ENCODE measurements at regions not wholly inside any gene's neighbourhood (a gene's known extent, or its start where the extent isn't known, plus 50 kb on each side); places are given as distances from the start of the nearest gene placed in this dataset.

DNA sequence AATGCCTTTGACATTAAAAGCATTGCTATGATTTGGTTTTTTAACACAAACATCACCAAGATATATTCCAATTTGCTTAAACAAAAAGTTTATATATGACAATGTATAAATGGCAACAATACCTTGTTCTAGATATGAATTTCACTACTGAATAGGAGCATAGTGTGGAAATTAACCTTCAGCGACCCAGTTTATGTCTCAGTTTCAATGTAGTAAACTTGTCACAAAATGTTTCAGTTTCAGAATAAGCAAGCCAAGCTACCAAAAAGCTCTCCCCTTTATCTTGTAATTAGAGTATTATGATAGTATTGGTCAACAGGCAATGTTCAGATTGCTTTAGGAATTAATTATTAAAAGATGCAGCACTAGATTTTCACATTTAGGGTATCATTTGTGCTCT lies 99.6 kb upstream of the PCDH15 start:
- no peak for DNase-seq (ENCODE audit: insufficient read length, low spot score)
- FAIRE-seq, result no peak
- TF ChIP-seq TAF1 (IDR thresholded peaks at IDR 0.05; ENCODE audit: low read depth, low read length) (no peak), POU2F2 (IDR thresholded peaks at IDR 0.05; ENCODE audit: low read depth, low read length) (no peak), POLR2A (IDR thresholded peaks at IDR 0.05; ENCODE audit: low read depth, low read length) (no peak)

DNA sequence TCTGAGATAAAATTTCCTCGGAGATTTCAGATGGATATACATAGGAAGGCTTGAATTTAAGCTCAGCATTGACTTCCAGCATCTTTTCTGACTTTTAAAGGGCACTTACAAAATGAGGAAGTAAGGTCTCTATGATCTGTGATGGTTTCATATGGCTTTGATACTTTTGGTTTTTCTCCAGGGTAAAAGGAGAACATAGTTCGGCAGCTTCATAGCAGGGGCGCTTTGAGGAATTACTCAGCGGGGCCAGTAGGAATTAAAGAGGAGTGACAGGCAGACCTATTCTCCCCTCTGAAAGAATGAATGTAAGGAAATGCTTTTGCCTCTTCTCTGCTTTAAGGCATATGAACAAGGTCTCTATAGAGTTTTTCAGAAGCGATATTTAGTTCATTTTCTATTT lies 80.0 kb upstream of the PCDH15 start:
- FAIRE-seq (no peak), DNase-seq (ENCODE audit: insufficient read length, low spot score) (no peak)
- TF ChIP-seq TAF1 (IDR thresholded peaks at IDR 0.05; ENCODE audit: low read depth, low read length), result no peak
- no peak for TF ChIP-seq POLR2A (IDR thresholded peaks at IDR 0.05; ENCODE audit: low read depth, low read length)

DNA sequence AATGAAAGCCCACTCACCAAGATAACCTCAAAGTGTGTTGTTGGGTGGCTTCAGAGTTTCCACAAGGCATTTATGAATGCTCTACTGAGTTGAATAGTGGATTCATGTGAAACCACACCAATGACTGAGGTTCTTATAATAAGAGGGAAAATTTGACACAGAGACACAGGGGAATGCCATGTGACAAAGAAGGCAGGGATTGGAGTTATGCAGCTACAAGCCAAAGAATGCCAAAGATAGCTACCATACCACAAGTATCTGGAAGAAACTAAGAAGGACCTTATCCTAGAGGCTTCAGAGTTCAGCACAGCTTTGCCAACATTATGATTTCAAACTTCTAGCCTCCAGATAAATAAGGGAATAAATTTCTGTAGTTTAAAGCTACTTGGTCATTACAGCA lies 68.0 kb upstream of the PCDH15 start:
- TF ChIP-seq POU2F2 (IDR thresholded peaks at IDR 0.05; ENCODE audit: low read depth, low read length), result no peak
- TF ChIP-seq PAX5 (IDR thresholded peaks at IDR 0.05; ENCODE audit: insufficient read depth, low read length, severe bottlenecking), result no peak
- TF ChIP-seq POLR2A (IDR thresholded peaks at IDR 0.05; ENCODE audit: low read depth, low read length), result no peak
- TF ChIP-seq TAF1 (IDR thresholded peaks at IDR 0.05; ENCODE audit: low read depth, low read length), result no peak
- TF ChIP-seq SPI1 (IDR thresholded peaks at IDR 0.05; ENCODE audit: low read depth, low read length), result no peak
- TF ChIP-seq POLR2AphosphoS5 (IDR thresholded peaks at IDR 0.05; ENCODE audit: low read depth, low read length), result no peak
- DNase-seq (ENCODE audit: insufficient read length, low spot score) (no peak), FAIRE-seq (no peak)

DNA sequence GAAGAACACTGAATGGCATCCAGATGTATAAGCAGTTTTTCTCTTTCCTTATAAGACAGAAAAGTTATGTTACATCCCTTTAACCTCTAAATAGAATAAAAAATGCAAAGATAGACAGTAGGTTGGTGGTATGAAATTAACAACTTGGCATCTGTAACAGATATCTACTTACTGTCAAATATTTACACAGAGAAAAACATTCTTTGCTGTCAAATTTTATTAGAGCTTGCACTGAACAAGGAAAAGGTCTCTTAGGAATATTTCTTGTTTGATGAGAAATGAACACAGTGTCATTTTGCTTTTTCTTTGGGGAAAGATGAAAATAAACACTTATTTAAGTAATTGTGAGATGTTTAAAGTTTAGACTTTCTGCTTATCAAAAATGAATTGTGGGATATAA lies 65.6 kb upstream of the PCDH15 start:
- FAIRE-seq (no peak), DNase-seq (ENCODE audit: insufficient read length, low spot score) (no peak)
- no peak for TF ChIP-seq POLR2A (IDR thresholded peaks at IDR 0.05; ENCODE audit: low read depth, low read length)
- TF ChIP-seq SPI1 (IDR thresholded peaks at IDR 0.05; ENCODE audit: low read depth, low read length), result no peak
- no peak for TF ChIP-seq TAF1 (IDR thresholded peaks at IDR 0.05; ENCODE audit: low read depth, low read length)
- TF ChIP-seq POLR2AphosphoS5 (IDR thresholded peaks at IDR 0.05; ENCODE audit: low read depth, low read length), result no peak
- no peak for TF ChIP-seq POU2F2 (IDR thresholded peaks at IDR 0.05; ENCODE audit: low read depth, low read length)
- TF ChIP-seq PAX5 (IDR thresholded peaks at IDR 0.05; ENCODE audit: insufficient read depth, low read length, severe bottlenecking), result no peak

DNA sequence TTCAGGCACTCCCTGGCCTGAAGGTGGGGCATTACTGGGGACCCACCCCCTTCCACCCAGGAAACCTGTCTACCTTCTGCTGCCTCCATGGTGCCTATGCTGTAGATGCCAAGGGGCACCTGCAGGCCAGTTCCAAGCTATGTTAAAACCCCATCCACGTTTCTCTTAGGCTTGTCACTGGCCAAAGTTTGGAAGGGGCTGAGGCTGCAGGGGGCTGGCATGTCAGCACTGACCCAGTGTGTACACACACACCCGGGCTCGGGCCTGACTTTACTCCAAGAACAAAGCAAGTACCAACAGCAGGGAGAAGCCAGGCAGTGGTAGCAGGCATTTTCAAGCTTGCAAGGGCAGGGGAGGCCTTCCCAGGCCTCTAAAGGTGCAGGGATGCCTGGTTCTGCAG lies 53.8 kb upstream of the PCDH15 start:
- DNase-seq (ENCODE audit: insufficient read length, low spot score), result no peak
- TF ChIP-seq POU2F2 (IDR thresholded peaks at IDR 0.05; ENCODE audit: low read depth, low read length) (no peak), PAX5 (IDR thresholded peaks at IDR 0.05; ENCODE audit: insufficient read depth, low read length, severe bottlenecking) (no peak), TAF1 (IDR thresholded peaks at IDR 0.05; ENCODE audit: low read depth, low read length) (no peak), SPI1 (IDR thresholded peaks at IDR 0.05; ENCODE audit: low read depth, low read length) (no peak), POLR2A (IDR thresholded peaks at IDR 0.05; ENCODE audit: low read depth, low read length) (no peak), POLR2AphosphoS5 (IDR thresholded peaks at IDR 0.05; ENCODE audit: low read depth, low read length) (no peak)
- FAIRE-seq, result no peak

DNA sequence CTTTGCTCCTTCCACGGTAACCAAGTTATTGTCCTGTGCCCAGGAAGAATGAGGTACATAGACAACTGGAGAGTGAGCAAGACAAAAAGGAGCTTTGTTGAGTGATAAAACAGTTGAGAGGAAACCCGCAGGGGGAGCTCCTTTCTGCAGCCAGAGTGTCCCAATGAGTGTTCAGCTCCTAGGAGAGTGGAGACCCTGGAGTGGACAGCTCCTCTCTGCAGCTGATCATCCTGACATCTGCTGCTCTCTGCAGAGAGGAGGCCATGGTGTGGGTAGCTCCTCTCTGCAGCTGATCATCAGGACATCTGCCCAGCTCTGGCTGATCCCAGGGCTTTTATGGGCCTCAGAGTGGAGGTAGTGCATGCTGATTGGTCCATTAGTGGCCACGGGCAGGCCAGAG lies 53.4 kb upstream of the PCDH15 start:
- DNase-seq (ENCODE audit: insufficient read length, low spot score) (no peak), FAIRE-seq (no peak)
- TF ChIP-seq TAF1 (IDR thresholded peaks at IDR 0.05; ENCODE audit: low read depth, low read length) (no peak), POLR2A (IDR thresholded peaks at IDR 0.05; ENCODE audit: low read depth, low read length) (no peak), SPI1 (IDR thresholded peaks at IDR 0.05; ENCODE audit: low read depth, low read length) (no peak), POU2F2 (IDR thresholded peaks at IDR 0.05; ENCODE audit: low read depth, low read length) (no peak), POLR2AphosphoS5 (IDR thresholded peaks at IDR 0.05; ENCODE audit: low read depth, low read length) (no peak), PAX5 (IDR thresholded peaks at IDR 0.05; ENCODE audit: insufficient read depth, low read length, severe bottlenecking) (no peak)

DNA sequence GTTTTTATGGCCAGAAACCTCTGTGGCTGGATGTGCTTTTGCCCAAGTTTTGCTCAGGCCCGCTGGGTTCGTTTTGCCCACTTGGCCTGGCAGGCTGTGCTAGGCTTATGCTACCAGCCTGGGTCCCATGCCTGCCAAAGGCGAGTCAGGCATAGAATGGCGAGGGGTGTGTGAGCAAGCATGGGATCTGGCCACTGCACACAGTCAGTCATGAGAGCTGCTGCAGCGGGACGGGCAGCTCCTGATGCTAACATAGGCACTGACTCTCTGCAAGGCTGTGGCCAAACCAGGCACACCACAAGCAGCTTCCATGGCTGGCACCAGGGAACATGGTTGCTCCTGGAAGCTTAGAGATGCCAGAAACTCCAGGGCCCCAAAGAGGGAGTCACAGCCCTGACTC lies 52.9 kb upstream of the PCDH15 start:
- DNase-seq (ENCODE audit: insufficient read length, low spot score) (no peak), FAIRE-seq (no peak)
- TF ChIP-seq SPI1 (IDR thresholded peaks at IDR 0.05; ENCODE audit: low read depth, low read length) (no peak), PAX5 (IDR thresholded peaks at IDR 0.05; ENCODE audit: insufficient read depth, low read length, severe bottlenecking) (no peak), POU2F2 (IDR thresholded peaks at IDR 0.05; ENCODE audit: low read depth, low read length) (no peak), TAF1 (IDR thresholded peaks at IDR 0.05; ENCODE audit: low read depth, low read length) (no peak), POLR2AphosphoS5 (IDR thresholded peaks at IDR 0.05; ENCODE audit: low read depth, low read length) (no peak), POLR2A (IDR thresholded peaks at IDR 0.05; ENCODE audit: low read depth, low read length) (no peak)
